RWPE1 (cell line): ENCODE measurements at regions not wholly inside any gene's neighbourhood (a gene's known extent, or its start where the extent isn't known, plus 50 kb on each side); places are given as distances from the start of the nearest gene placed in this dataset.

Experiments used
- CTCF ChIA-PET: fragments of 350-600 bp; sonication (Branson Sonifier 250); formaldehyde crosslinking; extraction: SDS; loops from one replicate; lab custom pipeline; 2021; lab: Yijun Ruan, JAX
- POLR2A ChIA-PET: fragments of 400-600 bp; formaldehyde crosslinking; extraction: SDS; loops from one replicate; lab custom pipeline; 2020; ENCODE audit warnings: antibody characterized with exemption; ENCODE audit not compliant: low non-redundant PET; lab: Yijun Ruan, JAX
- DNase-seq: peaks from one replicate; pipeline ENCODE4 v3.0.0; 2012; ENCODE audit warnings: low spot score
- H3K27ac ChIP-seq: fragments of 450-650 bp; 2 replicates; pipeline ENCODE4 v1.5.1; 2017
- CTCF ChIP-seq: fragments of 450-650 bp; conservative IDR thresholded peaks from 2 replicates; pipeline ENCODE4 v1.5.1; 2017; ENCODE audit warnings: low read depth, mild to moderate bottlenecking

DNA sequence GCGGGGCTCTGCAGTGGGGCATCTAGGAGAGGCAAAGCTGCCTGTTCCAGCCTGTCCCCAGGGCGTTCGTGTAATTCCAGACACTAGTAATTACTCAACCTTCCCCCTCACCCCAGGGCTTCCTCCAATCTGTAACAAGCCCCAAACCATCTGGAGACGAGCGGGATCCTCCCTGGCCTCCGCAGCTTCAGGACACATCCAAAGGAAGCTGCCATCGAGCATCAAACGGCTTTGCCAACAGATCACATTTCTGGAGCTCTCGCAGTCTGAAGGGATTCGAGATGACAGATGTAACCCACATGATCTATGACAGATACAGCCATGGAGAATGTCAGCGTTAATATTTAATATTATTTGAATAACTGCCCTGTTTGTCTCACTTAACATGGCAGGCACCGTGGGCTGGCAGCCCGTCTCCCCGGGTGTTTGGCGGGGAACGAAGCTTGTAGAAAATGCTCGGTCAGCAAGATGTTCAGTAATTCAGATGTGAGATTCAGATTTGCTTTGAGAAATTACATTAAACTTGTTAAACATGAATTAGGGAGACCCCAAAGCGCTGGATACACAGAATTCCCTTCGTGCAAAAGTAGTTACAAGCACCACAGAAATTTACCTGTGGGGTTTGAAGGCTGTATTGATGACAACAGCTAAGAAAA, 108.5 kb upstream of the C7orf33 start:
- ChIA-PET CTCF (no interaction called here), POLR2A (no interaction called here)
- DNase-seq = no peak
- TF ChIP-seq CTCF = no peak
- H3K27ac ChIP-seq = no peak overlapping the region

DNA sequence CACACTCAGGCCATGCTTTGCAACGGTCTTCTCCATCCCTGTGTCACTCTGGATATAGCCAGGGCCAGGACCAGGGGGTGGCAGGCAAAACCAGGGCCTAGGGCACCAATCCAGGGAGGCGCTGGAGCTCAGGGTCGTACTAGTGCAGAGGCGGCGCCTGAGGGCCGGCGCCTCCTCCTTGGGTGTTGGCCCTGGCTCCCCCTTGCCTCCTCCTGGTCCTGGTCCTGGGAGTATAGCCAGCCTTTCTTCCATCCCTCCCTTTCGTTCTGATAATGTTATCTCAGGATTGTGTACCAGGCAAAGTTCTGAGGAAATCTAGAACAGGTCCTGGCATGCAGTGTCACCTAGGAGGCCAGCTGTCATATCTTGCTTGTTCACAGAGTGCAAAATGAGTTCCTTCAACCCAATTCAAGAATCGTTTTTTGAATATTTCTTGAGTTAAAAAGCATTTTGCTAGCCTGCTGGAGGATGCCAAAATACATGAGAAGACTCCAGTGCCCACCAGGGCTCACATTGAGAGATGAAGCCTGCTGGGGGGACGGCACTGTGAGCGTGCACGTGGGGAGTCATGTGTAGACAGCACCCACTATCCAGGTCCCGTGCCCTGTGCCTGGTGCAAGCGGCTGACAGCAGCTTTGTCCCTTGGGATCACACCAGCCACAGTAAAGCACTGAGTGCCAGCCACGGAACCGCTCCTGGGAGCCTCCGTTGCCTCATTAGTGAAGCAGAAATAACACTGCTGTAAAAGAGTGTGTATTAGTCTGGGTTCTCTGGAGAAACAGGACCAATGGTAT, 106.9 kb upstream of the C7orf33 start:
- ChIA-PET CTCF (no interaction called here), POLR2A (no interaction called here)
- no peak for TF ChIP-seq CTCF
- no peak for DNase-seq
- no peak overlapping the region for H3K27ac ChIP-seq

- CTCF ChIA-PET = interaction anchor here (1.6 kb wide), 1 partner anchor 219 kb away, joined by 7 read pairs; no protein-coding TSS in a partner anchor
- no peak for TF ChIP-seq CTCF
These were observed 106.1 kb upstream of the C7orf33 start for GRCh38 chr7:148484486-148484885.

DNA sequence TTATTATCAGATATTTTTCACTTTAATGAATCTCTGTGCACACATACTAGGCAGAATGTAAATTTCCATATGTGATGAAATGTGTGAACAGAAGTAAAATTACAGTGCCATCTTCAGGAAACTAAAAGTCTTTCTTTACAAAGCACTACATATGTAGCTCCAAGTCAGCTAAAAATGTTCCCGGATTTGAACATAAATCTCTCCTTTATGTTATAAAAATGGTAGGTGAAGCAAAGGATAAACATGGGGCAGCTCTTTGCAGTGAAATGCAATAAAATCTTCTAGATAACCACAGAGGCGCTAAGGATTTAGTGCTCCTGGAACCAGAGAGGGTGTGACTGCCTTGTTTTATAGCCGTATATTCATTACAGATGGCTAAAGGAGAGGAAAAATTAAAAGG, 104.9 kb upstream of the C7orf33 start:
- CTCF ChIA-PET = interaction anchor here (0.8 to 1.6 kb wide), 2 partner anchors 220 to 481 kb away, joined by 3 to 7 read pairs; no protein-coding TSS in a partner anchor
- DNase-seq = no peak
- TF ChIP-seq CTCF = no peak
- no peak overlapping the region for H3K27ac ChIP-seq
- POLR2A ChIA-PET = no interaction called here

More at GRCh38 chr7:148484486-148484885, 106.1 kb upstream of the C7orf33 start:
- no peak for DNase-seq
- POLR2A ChIA-PET = no interaction called here
- H3K27ac ChIP-seq = no peak overlapping the region

- CTCF ChIA-PET = interaction anchor here (0.6 to 1.2 kb wide), 2 partner anchors 222 to 240 kb away, joined by 3 to 5 read pairs; no protein-coding TSS in a partner anchor
- no peak for DNase-seq
- TF ChIP-seq CTCF = no peak
- POLR2A ChIA-PET = no interaction called here
- no peak overlapping the region for H3K27ac ChIP-seq
These were observed 103.6 kb upstream of the C7orf33 start for GRCh38 chr7:148486937-148487336.

DNA sequence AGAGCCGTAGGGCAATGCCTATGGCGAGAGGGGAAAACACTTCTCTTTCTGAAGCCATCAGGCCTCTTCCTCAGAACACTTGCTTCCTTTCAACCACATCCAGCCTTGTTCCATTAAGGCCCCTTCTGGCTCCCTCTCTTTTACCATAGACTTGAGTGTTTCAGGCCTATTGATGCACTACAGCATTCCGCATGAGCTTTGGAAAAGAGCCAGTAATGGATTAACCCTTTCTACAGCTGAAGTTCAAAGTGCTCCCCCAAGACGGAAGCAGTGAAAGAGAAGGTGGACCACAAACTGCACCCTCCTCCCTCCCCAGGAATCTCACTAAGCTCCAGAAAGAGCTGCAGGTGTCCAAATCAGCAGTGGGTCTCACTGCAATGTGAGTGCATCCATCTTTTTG, 102.7 kb upstream of the C7orf33 start:
- ChIA-PET CTCF (no interaction called here), POLR2A (no interaction called here)
- H3K27ac ChIP-seq = no peak overlapping the region

More for the DNA sequence above, 102.7 kb upstream of the C7orf33 start:
- no peak for TF ChIP-seq CTCF
- DNase-seq = no peak
